Loucy (cell line): ENCODE measurements at regions not wholly inside any gene's neighbourhood (a gene's known extent, or its start where the extent isn't known, plus 50 kb on each side); places are given as distances from the start of the nearest gene placed in this dataset.

Source experiments
- H2AFZ ChIP-seq: fragments of 200-600 bp; sonication (generic); 2 replicates; pipeline ENCODE4 v1.6.0; 2016; ENCODE audit warnings: antibody characterized with exemption, mild to moderate bottlenecking, low read length, moderate library complexity
- H3F3A ChIP-seq: fragments of 200-600 bp; 2 replicates; pipeline ENCODE4 v1.6.0; 2016; ENCODE audit warnings: antibody characterized with exemption, low read depth, mild to moderate bottlenecking
- H3K27me3 ChIP-seq: fragments of 200-600 bp; sonication (generic); 2 replicates; pipeline ENCODE4 v1.6.1; 2014; ENCODE audit warnings: low read length, mild to moderate bottlenecking; ENCODE audit not compliant: insufficient read depth, poor library complexity, severe bottlenecking
- H3K36me3 ChIP-seq: fragments of 200-600 bp; sonication (generic); 2 replicates; pipeline ENCODE4 v1.6.1; 2016; ENCODE audit warnings: low read length; ENCODE audit not compliant: insufficient read depth
- H3K4me1 ChIP-seq: fragments of 200-600 bp; sonication (generic); 2 replicates; pipeline ENCODE4 v1.5.1; 2014; ENCODE audit warnings: low read length, mild to moderate bottlenecking; ENCODE audit not compliant: insufficient read depth, poor library complexity, severe bottlenecking
- H3K4me2 ChIP-seq: fragments of 200-600 bp; sonication (generic); 2 replicates; pipeline ENCODE4 v1.6.0; 2014; ENCODE audit warnings: antibody characterized with exemption, low read length, low read depth, mild to moderate bottlenecking; ENCODE audit not compliant: poor library complexity, severe bottlenecking
- H3K4me3 ChIP-seq: fragments of 200-600 bp; sonication (generic); 2 replicates; pipeline ENCODE4 v1.5.1; 2014; ENCODE audit warnings: low read length, mild to moderate bottlenecking, mixed read lengths; ENCODE audit not compliant: poor library complexity, severe bottlenecking
- H3K79me2 ChIP-seq: fragments of 200-600 bp; sonication (generic); 2 replicates; pipeline ENCODE4 v1.6.1; 2014; ENCODE audit warnings: low read length; ENCODE audit not compliant: insufficient read depth
- H3K9ac ChIP-seq: fragments of 200-600 bp; sonication (generic); 2 replicates; pipeline ENCODE4 v1.6.0; 2014; ENCODE audit warnings: mild to moderate bottlenecking, low read depth, low read length, moderate library complexity; ENCODE audit not compliant: poor library complexity, severe bottlenecking
- H3K9me2 ChIP-seq: fragments of 200-600 bp; sonication (generic); replicated peaks from 2 replicates; pipeline ENCODE4 v1.6.1; 2016; ENCODE audit warnings: low read depth, low read length, mixed read lengths
- H3K9me3 ChIP-seq: fragments of 200-600 bp; sonication (generic); 2 replicates; pipeline ENCODE4 v1.6.1; 2014; ENCODE audit warnings: mild to moderate bottlenecking, antibody characterized with exemption, low read length, low read depth; ENCODE audit not compliant: insufficient read depth
- H4K20me1 ChIP-seq: fragments of 200-600 bp; sonication (generic); 2 replicates; pipeline ENCODE4 v1.6.0; 2014; ENCODE audit warnings: antibody characterized with exemption, low read length, mild to moderate bottlenecking; ENCODE audit not compliant: insufficient read depth, poor library complexity, severe bottlenecking
- EZH2phosphoT487 ChIP-seq: fragments of 200-600 bp; IDR thresholded peaks from 2 replicates; pipeline ENCODE4 v1.6.1; 2018; ENCODE audit warnings: antibody characterized with exemption, mild to moderate bottlenecking, moderate library complexity, borderline replicate concordance
- TF ChIP-seq, protein P1 (sequence below): fragments of 200-600 bp; sonication (generic); conservative IDR thresholded peaks from 2 replicates; pipeline ENCODE4 v1.5.1; 2014; ENCODE audit warnings: mild to moderate bottlenecking, antibody characterized with exemption, low read length

DNA sequence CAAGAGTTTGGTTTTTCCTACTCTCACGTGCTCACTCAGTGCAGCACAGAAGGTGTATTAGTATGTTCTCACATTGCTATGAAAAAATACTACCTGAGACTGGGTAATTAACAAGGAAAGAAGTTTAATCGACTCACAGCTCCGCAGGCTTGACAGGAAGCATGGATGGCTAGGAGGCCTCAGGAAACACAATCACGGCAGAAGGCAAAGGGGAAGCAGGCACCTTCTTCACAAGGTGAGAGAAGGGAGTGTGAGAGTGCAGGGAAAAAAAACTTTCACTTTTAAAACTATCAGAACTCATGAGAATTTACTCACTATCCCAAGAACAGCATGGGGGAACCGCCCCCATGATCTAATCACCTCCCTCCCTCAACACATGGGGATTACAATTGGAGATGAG is 185.8 kb upstream of the TMPO start:
- no peaks in the 10 kb centered on the region for H3K4me1 ChIP-seq
- no peak overlapping the region for H3K4me2 ChIP-seq
- H3K4me3 ChIP-seq, result no peak overlapping the region
- no peak for TF ChIP-seq EZH2phosphoT487
- TF ChIP-seq, protein P1, sequence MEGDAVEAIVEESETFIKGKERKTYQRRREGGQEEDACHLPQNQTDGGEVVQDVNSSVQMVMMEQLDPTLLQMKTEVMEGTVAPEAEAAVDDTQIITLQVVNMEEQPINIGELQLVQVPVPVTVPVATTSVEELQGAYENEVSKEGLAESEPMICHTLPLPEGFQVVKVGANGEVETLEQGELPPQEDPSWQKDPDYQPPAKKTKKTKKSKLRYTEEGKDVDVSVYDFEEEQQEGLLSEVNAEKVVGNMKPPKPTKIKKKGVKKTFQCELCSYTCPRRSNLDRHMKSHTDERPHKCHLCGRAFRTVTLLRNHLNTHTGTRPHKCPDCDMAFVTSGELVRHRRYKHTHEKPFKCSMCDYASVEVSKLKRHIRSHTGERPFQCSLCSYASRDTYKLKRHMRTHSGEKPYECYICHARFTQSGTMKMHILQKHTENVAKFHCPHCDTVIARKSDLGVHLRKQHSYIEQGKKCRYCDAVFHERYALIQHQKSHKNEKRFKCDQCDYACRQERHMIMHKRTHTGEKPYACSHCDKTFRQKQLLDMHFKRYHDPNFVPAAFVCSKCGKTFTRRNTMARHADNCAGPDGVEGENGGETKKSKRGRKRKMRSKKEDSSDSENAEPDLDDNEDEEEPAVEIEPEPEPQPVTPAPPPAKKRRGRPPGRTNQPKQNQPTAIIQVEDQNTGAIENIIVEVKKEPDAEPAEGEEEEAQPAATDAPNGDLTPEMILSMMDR, result no peak
- H3K27me3 ChIP-seq, result no peaks in the 10 kb centered on the region
- H3K36me3 ChIP-seq, result no peaks in the 10 kb centered on the region
- no peak overlapping the region for H2AFZ ChIP-seq
- no peaks in the 10 kb centered on the region for H3K9me2 ChIP-seq
- no peak overlapping the region for H3K9ac ChIP-seq
- no peaks in the 10 kb centered on the region for H3K79me2 ChIP-seq
- no peaks in the 10 kb centered on the region for H4K20me1 ChIP-seq
- no peaks in the 10 kb centered on the region for H3F3A ChIP-seq
- no peaks in the 10 kb centered on the region for H3K9me3 ChIP-seq

GRCh38 chr12:98332642-98333041 is 182.7 kb upstream of the TMPO start:
- H3F3A ChIP-seq, result no peaks in the 10 kb centered on the region
- no peak overlapping the region for H3K9ac ChIP-seq
- H3K9me2 ChIP-seq, result no peaks in the 10 kb centered on the region
- H3K36me3 ChIP-seq, result no peaks in the 10 kb centered on the region
- no peaks in the 10 kb centered on the region for H3K27me3 ChIP-seq
- H3K9me3 ChIP-seq, result no peaks in the 10 kb centered on the region
- H3K4me3 ChIP-seq, result no peak overlapping the region
- no peaks in the 10 kb centered on the region for H3K4me1 ChIP-seq
- no peak overlapping the region for H2AFZ ChIP-seq
- H4K20me1 ChIP-seq, result no peaks in the 10 kb centered on the region
- TF ChIP-seq, protein P1, result no peak; the same call in 1 of the 2 replicates
- TF ChIP-seq EZH2phosphoT487, result no peak
- H3K4me2 ChIP-seq, result no peak overlapping the region
- no peaks in the 10 kb centered on the region for H3K79me2 ChIP-seq

DNA sequence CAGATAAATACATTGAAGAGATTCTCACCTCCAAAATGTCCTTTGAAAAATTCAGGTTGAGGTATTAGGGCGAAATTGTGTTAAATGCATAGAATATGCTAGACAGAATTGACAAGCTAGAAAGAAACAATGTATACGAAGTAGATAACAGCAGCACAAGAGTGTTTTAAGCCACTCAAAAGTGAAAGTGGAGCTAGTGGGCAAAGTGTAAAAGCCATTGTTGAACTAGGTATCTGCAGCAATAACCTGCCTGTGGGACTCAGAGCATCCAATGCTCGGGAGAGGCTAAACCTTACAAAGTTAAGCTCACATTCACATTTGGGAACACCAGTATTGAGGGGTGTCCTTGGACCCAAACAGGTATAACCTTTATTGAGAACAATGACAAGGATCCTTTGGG is 180.6 kb upstream of the TMPO start:
- Histone ChIP-seq H3K79me2 (no peaks in the 10 kb centered on the region), H3K4me1 (no peaks in the 10 kb centered on the region), H3K4me3 (no peak overlapping the region), H3K4me2 (no peak overlapping the region), H3K36me3 (no peaks in the 10 kb centered on the region), H2AFZ (no peak overlapping the region), H3K27me3 (no peaks in the 10 kb centered on the region), H3K9ac (no peak overlapping the region), H3K9me3 (no peaks in the 10 kb centered on the region), H3F3A (no peaks in the 10 kb centered on the region), H4K20me1 (no peaks in the 10 kb centered on the region), H3K9me2 (no peaks in the 10 kb centered on the region)
- no peak for TF ChIP-seq EZH2phosphoT487
- TF ChIP-seq, protein P1, result no peak
